Endometrium (tissue), 2 donors: ENCODE measurements at regions not wholly inside any gene's neighbourhood (a gene's known extent, or its start where the extent isn't known, plus 50 kb on each side); places are given as distances from the start of the nearest gene placed in this dataset.
A peak's percentile ranks its signal among the peaks of the same experiment; 100 is the strongest.
"Not testable (repeated sequence)": the region's sequence is repeated elsewhere in the genome, so short reads cannot be mapped to it uniquely, and the experiment has no call there.

Source experiments
- FAIRE-seq: peaks from 2 replicates; lab custom pipeline; 2012; peaks lifted over from hg19 to GRCh38; lab: Jason Lieb, UNC
- donor health status: control.
- donor health status: control.

- no peak for FAIRE-seq
Observed at GRCh38 chr6:27136978-27137814, 110.3 kb upstream of the PRSS16 start.

- no peak for FAIRE-seq
Observed at GRCh38 chr6:27138406-27138805, 109.1 kb upstream of the PRSS16 start.

- no peak for FAIRE-seq
Observed at GRCh38 chr6:27138837-27139755, 108.4 kb upstream of the PRSS16 start.

- peak; percentile 61 for FAIRE-seq
Observed at GRCh38 chr6:27139756-27140579, 107.5 kb upstream of the PRSS16 start.

GRCh38 chr6:27140999-27141528, 106.4 kb upstream of the PRSS16 start:
- no peak for FAIRE-seq

- FAIRE-seq, result no peak
Observed at GRCh38 chr6:27141529-27142015, 105.9 kb upstream of the PRSS16 start.

- not testable (repeated sequence) for FAIRE-seq
Observed at GRCh38 chr6:27143020-27143388, 104.5 kb upstream of the PRSS16 start.

GRCh38 chr6:27143474-27144026, 104.0 kb upstream of the PRSS16 start:
- no peak for FAIRE-seq

GRCh38 chr6:27144740-27145079, 102.8 kb upstream of the PRSS16 start:
- no peak for FAIRE-seq

GRCh38 chr6:27145731-27146455, 101.6 kb upstream of the PRSS16 start:
- FAIRE-seq, result peak; percentile 67

- FAIRE-seq, result not testable (repeated sequence)
Observed at GRCh38 chr6:27146456-27146705, 101.1 kb upstream of the PRSS16 start.

- FAIRE-seq, result peak; percentile 98
Observed at GRCh38 chr6:27146706-27147505, 100.6 kb upstream of the PRSS16 start.

- no peak for FAIRE-seq
Observed at GRCh38 chr6:27148404-27148795, 99.1 kb upstream of the PRSS16 start.

GRCh38 chr6:27149150-27149549, 98.4 kb upstream of the PRSS16 start:
- FAIRE-seq, result no peak

GRCh38 chr6:27154696-27155095, 92.8 kb upstream of the PRSS16 start:
- FAIRE-seq, result no peak

- no peak for FAIRE-seq
Observed at GRCh38 chr6:27156874-27157458, 90.5 kb upstream of the PRSS16 start.

- no peak for FAIRE-seq
Observed at GRCh38 chr6:27157459-27158315, 89.8 kb upstream of the PRSS16 start.

- FAIRE-seq, result no peak
Observed at GRCh38 chr6:27158316-27158643, 89.2 kb upstream of the PRSS16 start.

- no peak for FAIRE-seq
Observed at GRCh38 chr6:27159725-27160124, 87.8 kb upstream of the PRSS16 start.
